Fibroblast of skin of left quadriceps (primary cell): ENCODE measurements at regions not wholly inside any gene's neighbourhood (a gene's known extent, or its start where the extent isn't known, plus 50 kb on each side); places are given as distances from the start of the nearest gene placed in this dataset.

ENCODE experiments used
- DNase-seq, 2 experiments: peaks; one replicate each; pipeline ENCODE4 v3.0.0-alpha.2; 2013; ENCODE audit warnings: low read depth in 2 of 2

DNA sequence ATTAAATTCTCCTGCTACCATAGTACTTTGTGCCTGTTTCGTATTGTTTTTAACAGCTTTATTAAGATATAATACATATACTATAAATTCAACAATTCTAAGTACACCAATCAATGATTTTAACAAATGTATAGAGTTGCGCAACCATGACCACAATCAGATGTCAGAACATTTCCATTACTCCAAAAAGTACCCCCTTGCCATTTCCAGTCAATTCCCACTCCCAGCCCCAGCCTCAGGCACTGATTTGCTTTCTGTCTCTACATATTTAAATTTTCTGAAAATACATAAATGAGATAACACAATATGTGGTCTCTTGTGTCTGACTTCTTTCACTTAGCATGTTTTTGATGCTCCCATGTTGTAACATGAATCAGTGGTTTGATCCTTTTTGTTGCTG, 193.9 kb downstream of the FIGN start:
- DNase-seq = no peak

DNA sequence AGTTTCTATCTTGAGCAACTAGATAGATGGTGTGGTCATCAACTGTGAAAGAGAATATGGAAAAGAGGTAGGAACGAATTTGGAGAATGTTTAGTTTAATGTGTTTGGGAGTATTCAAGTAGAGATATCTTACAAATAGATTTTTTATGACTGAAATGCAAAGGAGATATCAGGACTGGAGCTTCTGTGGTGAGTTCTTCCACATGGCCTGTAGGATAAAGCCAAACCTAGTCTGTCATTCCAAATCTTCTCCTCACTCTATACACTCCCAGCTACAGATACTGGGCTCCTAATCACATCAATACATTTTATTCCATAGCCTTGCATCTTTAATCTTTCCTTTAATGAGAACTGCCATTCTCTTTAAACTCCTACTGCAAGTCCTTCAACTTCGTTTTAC, 194.3 kb downstream of the FIGN start:
- DNase-seq = no peak

DNA sequence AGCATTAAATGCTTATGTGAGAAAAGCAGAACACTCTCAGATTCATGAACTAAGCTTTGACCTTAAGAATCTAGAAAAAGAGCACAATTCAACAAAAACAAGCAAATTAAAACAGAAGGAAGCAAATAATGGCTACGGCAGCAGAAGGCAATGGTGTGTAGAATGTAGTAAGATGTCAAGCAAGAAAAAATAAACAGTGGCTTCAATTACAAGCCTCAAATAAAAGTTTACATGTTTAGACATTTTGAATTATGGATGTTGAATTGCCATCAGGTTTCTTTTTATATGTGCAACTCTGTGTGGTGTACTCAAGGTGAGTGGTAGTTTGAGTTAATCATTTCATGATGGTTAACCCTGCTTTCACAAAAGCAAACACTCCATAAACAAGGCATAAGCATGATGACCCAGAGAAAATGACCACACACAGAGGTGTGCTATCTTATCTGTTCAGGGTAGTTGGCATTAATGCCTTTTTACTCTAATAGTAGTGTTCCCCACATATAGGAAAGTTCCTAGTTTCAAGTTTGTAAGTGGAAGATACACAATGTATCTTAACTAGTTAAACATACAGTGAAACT, 207.1 kb downstream of the FIGN start:
- DNase-seq = no peak

DNA sequence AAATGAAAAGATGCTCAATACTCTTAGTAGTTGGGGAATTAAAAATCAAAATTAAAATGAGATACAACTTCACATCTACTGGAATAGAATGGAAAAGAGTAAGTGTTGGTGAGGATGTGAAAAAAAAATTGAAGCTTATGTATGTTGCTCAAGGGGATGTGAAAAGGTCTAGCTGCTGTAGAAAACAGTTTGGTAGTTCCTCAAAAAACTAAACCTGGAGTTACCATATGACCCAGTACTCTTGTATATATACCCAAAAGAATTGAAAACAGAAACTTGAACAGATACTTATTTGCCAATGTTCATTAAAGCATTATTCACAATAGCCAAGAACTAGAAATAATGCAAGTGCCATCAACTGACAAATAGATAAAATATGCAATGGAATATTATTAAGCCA, 208.4 kb downstream of the FIGN start:
- no peak for DNase-seq

DNA sequence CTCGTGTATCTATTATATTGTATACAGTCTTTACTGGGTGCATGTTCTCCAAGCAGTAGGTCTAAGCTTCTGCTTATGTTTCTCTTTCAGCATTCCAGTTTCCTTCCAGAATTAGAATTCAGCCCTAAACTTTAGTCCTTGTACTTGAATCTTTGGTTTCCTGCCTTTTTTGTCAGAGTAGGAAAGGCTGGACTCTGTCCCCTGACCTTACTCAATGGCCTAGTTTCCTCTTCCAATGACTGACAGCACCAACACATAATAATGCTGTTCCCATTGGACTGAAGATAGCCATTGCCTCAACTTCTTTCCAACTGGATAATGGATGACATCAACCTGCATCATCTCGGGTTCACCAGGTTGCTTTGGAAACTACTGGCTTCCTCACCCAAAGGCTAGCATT, 217.0 kb downstream of the FIGN start:
- no peak for DNase-seq

DNA sequence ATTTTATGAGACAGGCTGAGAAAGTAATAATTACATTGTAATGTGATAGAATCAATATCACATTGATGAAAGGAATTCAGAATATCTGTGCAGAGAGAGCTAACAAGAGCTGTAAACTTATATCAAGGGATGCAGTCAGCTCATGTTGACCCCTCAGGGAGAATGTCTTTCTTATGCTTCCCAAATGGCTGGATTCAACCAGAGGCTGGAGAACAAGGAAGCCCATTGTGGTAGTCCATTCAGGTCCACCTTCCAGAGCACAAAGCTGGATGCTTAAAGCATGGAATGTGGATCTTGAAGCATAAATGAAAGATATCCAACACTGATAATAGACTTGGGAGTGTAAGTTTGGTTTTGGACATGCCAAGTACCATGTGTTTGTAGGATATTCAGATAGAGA, 220.0 kb downstream of the FIGN start:
- no peak for DNase-seq

DNA sequence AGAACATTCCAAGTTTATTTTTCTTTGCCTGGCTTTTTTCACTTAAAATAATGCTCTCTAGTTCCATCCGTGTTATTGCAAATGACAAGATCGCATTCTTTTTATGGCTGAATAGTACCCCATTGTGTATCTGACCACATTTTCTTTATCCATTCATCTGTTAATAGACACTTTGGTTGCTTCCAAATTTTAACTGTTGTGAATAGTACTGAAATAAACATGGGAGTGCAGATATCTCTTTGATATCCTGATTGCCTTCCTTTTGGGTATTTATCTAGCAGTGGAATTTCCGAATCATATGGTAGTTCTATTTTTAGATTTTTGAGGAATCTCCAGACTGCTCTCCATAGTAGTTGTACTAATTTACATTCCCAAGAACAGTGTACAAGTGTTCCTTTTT, 230.5 kb downstream of the FIGN start:
- DNase-seq = no peak

DNA sequence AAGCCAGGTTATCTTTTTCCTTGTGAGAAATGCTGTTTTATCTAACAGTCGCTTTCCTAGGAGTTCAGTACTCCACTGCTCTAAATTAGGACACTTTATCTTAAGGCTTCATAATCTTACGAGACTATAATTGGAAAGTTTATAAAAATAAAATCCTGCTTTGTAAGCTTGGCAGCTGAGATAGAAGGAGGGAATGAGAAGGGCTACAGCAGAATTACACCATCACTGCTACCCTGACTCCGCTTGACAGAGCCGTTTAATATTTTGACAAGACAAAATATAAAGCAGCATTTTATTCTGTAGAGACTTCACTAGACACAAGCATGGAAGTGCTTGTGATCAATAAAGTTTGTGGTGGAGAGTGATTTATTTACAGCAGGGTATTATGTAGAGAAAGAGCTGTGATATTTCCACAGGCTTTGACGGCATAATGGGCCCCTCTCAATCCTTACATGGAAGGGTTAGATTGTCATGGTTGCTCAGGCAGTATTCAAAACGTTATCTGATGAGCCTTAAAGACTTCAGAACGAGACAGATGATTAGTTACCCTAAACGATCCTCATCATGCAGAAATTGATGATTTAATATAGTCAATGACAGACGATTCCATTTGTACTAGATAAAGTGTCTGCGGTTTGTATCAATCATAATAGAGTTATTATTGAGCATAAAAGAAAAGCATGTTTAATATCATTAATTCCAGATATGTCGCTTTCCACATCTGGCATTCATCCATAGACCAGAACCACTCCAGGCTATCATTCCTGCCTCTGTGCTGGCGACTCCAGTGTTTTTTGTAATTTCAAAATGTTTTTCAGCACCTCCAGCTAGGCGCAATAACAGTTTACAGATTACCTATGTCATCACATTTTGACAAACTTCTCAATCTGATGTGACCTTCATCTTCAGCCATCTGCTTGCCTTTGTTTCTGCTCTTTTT, 242.2 kb downstream of the FIGN start:
- no peak for DNase-seq

DNA sequence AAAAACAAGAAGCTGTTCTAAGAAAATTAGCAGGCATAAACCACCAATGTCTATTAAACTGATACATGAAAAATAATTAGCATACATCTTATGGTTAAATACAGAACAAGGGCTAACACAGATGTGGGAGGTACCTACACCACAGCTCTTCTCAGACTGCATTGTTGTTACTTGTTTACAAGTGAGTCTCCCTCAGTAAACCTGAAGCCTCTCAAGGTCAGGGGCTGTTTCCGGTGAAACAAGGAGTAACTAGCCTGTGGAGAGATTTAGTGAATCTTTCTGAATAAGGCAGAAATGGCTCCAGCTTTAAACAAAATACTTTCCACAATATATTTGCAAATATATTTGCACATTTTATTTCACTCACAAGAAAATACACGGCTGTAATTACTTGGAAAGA, 244.0 kb downstream of the FIGN start:
- no peak for DNase-seq

DNA sequence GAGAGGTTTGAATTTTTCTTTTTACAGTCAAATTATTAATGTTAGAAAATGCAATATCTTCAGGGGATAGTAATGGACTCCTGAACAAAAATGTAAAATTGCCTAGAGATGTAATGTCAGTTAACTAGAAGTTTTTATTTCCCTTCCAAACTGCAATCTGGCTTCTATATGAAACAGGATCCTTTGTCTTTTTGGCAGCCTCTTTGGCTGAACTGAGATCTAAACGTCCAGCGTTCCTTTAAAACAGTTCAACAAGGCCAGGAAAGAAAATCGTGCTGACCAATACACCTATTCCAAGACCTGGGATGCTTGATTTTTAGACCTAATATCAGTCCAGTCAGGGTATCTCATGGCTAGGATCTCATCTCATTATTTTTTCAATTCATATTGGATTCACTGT, 245.5 kb downstream of the FIGN start:
- no peak for DNase-seq

DNA sequence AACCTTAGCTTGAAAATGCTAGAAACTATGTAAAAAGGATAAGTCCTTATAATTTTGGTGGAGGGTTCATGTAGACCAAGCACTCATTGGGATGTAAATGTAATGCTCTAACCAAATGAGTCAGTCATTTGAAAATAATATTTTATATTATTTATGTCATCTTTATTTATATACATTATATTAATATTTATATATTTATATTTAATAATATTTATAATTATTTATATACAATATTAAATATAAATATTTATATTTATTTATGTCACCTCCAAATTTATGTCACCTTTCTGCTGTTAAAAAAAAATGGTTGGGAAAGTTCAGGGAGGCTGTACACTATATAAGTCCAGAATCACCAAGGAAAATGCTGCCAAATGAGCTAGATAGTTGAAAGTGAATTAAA, 254.3 kb downstream of the FIGN start:
- DNase-seq = no peak

DNA sequence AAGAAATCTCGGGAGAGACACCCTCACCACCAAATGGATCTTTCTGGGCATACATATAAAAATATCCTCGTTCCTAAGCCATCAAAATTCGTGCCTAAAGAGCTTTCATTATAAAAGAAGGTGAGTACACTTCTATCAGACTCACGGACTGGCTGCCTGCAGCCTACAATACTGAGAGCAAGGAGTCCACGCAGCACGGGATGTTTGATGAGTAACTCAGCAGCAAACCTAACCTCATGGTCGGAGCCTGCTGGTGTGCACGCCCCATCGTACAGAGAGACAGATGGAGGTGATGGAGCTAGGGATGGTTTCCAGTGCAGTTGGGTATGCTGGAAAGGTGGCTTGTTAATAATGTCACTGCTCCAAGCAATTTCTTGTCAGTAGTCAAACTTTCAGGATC, 256.2 kb downstream of the FIGN start:
- no peak for DNase-seq

DNA sequence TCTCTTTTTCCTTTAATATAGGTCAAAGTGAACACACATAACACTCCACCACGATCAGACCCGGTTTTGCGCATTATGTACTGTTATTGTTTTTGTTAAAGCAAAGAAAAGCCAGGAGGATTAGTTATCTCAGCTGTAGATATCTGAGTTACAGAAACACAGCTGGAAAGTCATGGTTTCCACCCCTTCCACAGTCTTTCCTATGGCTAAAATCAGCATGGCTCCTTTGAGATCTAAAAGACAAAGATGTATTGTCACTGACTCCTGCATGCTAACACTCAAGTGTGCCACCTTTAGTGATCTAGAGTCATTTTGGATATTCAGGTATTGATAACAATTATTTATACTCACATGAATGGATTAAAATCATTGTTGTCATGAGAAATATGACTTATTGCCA, 260.0 kb downstream of the FIGN start:
- no peak for DNase-seq

DNA sequence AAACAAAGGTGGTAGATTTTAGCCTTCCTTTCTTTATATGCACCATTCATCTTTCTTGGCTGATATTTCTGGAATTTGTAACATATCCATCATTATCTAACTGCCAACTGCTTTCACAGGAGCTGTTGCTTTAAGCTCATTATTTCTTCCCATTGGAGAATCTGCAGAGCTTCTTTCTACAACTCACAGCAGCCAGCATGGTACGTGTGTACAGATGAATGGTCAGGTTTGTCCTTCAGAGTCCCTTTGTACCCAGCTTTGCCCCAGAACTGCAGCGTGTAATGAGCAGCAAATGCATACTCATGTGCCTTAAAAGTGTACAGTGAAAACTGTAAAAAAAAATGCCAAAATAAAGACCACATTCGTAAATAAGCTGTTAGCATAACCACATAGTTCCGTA, 260.9 kb downstream of the FIGN start:
- DNase-seq = no peak

DNA sequence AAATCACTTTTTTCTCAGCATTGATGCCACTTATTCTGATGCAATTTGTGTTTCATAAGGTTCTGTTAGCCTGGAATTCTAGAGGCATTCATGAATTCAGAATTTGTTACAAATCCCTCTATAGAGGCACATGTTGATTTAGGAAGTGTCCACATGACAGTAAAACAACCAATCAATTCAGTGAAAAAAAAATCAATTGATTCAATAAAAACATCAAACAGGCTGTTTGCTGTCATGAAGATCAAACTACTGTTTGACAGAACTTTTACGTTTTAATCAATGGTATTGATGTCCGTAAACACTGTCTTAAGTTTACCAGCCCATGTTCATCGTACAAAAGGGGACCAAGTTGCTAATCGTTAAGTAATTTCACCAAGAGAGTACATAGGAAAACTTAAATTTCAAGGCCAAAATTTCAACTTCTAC, 261.5 kb downstream of the FIGN start:
- no peak for DNase-seq

DNA sequence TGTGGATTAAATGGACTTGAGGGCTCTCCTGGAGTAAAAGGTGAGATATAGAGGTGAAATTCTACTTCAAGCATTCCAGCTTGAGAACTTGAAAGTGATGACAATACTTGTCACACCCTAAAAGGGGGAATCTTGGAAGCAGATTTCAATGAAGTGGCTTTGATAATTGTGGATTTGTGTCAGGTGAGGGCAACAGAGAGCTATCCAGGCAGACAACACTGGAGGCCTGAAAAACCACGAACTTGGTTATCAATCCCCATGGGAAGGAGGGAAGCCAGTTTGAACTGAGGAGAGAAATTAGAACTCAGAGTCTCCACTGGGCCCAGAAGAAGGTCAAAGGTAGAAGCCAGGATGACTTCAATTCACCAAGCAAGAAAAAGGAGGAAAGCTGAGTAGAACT, 263.9 kb downstream of the FIGN start:
- peak; percentile 7 to 12 for DNase-seq

DNA sequence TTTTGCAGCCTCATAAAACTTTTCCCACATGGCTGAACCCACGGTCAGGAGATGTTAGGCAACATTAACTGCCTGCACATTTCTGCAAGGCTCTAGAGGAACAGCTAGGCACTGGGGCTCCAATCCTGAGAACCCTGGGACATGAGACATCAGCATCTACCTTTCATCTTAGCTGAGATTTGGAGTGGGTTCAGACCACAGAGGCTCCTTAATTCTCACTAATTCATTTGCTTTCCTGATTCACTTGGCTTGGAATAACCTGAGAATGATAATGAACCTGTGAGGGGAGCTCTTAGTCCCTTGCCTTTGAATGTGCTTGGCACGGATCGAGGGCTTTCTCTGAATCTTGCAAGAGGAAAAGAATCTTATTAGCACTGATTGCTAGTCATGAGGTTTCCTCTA, 266.2 kb downstream of the FIGN start:
- DNase-seq = peak; percentile 3 to 9

DNA sequence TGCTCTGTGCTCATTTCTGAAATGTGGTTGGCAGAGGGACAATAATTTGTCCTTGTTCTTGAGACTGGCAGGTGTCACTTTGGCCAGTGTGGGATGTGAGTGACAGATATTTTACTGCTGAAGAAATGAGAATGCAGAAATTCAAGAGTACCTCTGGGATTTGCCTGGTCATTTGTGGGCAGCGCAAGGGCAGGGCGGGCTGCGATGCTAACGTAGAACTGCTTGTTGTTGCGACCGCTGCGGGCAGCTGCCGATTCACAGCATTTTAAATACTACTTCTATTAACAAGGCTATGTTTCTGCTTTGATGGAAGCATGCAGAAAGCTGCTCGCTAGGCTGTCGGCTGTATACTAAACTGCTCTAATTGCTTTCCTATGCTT, 268.6 kb downstream of the FIGN start:
- no peak for DNase-seq

DNA sequence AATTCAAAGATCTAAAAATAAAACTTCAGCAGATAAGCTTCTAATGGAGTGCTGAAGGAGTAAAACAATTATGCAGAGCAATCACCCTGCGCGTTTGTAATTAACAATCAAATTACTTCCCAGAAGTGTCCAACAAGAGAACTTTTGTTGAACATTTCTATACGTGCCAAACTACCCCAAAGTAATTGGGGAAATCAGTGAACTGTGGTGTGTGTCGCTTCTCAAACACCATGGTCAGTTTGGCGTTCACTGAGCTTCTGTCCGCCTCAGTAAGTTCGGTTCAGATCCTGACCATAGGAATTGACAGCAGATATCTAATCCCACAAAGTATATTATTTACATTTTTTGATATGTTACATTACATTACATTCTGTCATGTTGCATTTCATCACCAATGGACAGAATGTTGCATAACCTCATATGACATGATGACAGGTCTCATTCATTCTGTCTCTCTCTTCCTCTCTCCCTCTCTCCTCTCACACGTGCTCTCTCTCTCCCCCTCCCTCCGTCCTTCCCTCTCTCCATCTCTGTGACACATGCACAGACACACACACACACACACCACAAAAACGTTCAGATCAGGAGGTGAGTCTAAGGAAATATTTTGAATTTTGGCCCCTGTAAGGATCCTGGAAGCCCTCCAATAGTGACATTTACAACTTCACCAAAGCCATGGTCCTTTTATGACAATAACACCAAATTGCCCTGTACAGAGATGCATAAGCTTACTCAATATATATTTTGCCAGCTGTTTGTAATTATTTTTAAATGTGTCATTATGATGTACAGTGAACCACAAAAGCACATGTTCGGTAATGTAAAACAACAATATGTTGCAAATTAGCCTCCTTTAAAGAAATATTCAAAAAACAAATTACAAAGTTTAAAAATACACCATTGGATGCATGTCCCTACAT, 269.2 kb downstream of the FIGN start:
- DNase-seq = peak; percentile 15 to 17

DNA sequence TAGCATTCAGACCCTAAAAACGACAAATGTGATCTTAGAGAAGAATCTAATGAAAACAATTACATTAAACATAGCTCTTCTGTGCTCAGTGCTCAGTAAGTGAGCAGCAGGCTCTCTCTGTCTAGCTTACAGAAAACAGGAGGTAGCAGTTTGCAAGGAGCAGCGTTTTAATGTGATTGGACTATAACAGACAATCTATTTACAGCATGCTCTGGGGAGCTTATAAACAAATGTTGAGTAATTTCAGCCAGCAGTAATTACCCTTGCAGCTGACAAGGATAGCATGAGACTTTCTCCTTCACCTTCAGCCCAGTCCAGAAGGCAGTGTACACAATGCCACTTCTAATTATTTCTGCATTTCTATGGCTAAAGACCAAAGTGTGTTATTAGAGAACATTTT, 270.4 kb downstream of the FIGN start:
- no peak for DNase-seq

DNA sequence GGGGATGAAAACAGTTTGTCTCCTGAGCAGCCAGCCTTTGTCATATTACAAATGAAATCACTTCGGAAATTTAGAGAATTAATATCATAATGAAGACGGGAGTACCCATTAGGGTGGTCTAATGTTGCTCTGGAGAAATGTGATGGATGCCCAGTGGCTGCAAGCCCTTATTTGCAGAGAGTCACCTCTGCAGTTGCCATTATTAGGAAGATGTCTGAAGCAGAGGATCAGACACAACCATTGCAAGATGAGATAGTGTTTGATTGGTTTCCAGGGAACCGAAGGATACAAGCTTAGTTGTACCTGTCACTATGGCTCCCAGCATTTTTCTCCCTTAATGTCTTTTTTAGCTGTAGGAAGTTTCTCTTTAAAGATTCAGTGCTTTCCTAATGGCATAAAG, 272.4 kb downstream of the FIGN start:
- no peak for DNase-seq

DNA sequence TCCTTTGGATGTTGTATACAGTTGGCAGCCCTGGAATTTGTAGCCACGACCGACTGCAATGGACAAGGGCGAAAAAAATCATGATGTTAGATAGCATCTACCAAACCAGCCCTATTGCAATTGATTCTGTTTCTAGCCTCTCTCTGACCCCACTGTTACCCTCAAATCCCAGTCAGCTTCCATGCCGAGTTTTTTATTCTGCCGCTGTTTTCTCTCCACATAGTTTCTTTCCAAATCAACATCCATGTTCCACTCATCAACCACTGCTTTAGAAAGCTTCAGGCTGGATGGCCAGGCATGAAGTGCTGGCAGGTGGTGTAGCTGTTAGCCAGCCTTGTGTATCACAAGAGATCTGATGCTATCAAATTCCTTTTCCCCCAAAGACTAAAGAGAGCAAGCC, 272.8 kb downstream of the FIGN start:
- DNase-seq = no peak

DNA sequence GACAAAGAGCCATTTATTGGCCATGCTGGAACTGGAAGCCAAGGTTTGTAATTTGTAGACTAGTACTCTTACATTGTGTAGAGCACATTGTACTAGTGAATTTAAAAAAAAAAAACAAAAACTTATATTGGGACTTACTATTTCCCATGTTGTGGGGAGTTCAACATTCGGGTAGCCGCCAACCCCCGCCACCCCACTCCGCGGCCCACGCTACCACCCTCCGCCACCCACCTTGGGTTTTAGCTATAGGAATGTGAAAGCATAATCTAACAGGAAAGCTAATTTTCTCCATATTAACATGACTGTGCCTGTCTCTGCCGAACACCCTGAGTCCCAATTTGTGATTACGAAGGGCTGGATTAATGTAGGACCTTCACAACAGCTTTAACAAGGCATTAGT, 275.8 kb downstream of the FIGN start:
- no peak for DNase-seq
